Activated T-helper 17 cell treated with anti-CD3 and anti-CD28 coated beads, Interleukin-2, amount 50 U/mL, for 72 hours (primary cell): ENCODE measurements at regions not wholly inside any gene's neighbourhood (a gene's known extent, or its start where the extent isn't known, plus 50 kb on each side); places are given as distances from the start of the nearest gene placed in this dataset.

ENCODE experiments used
- ATAC-seq: fragments of 150-1000 bp; cut with Tn5 transposase; replicated peaks from 2 replicates; pipeline ENCODE4 v1.10.0; 2021; ENCODE audit warnings: mild to moderate bottlenecking, moderate library complexity
- H3K27ac Mint-ChIP-seq: one replicate; pipeline ENCODE4 v1.8.0; 2022; ENCODE audit warnings: mixed read lengths
- H3K27me3 Mint-ChIP-seq: one replicate; pipeline ENCODE4 v1.8.0; 2022; ENCODE audit warnings: mixed read lengths
- H3K36me3 Mint-ChIP-seq: one replicate; pipeline ENCODE4 v1.8.0; 2022; ENCODE audit warnings: low read depth, mild to moderate bottlenecking, mixed read lengths
- H3K4me1 Mint-ChIP-seq: one replicate; pipeline ENCODE4 v1.8.0; 2022; ENCODE audit warnings: mixed read lengths
- H3K4me3 Mint-ChIP-seq: one replicate; pipeline ENCODE4 v1.8.0; 2022; ENCODE audit warnings: mild to moderate bottlenecking, mixed read lengths
- H3K9me3 Mint-ChIP-seq: one replicate; pipeline ENCODE4 v1.8.0; 2022; ENCODE audit warnings: mixed read lengths

DNA sequence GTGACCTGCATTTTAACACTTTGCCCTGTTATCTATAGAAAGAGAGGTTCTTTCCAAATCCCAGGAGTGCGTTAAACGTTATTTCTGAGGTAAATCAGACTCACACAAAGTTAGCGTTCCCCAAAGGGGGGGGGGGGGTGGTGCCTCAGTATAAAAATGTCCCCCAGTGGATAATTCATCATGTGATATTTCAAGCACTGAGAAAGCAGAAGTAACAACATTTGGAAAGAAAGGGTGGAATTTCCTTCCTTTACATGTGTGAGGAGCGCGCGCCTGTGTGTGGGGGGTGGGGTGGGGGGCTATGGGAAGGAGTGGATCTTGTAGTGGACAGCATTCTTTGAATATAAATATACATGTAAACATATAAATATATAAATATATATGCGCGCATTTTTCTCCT is 630.9 kb downstream of the NYAP2 start:
- ATAC-seq, result no peak
- no peak overlapping the region for H3K27ac Mint-ChIP-seq
- H3K36me3 Mint-ChIP-seq, result no peaks in the 10 kb centered on the region
- no peaks in the 10 kb centered on the region for H3K9me3 Mint-ChIP-seq
- H3K4me1 Mint-ChIP-seq, result peaks cover 6% of the 10 kb centered on the region
- peak overlapping the region; percentile 63 for H3K4me3 Mint-ChIP-seq
- peaks cover 39% of the 10 kb centered on the region for H3K27me3 Mint-ChIP-seq

DNA sequence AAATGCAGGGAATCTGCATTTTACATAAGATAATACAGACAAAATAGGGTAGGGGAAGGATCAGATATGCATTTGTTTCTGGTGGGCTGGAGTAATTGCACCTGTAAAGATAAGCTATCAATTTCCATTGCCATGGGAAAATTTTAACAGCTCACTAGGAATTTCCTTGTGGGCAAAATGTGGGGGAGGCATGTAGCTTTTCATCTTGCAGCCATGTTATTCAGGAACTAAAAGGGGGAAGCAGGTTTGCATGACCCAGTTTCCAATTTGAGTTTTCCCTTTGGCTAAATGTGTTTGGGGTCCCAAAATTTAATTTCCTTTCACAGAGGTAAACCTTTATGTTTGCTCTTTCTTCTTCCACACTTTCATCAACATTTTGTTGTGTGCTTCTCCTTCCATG is 624.4 kb downstream of the NYAP2 start:
- no peaks in the 10 kb centered on the region for H3K9me3 Mint-ChIP-seq
- no peak overlapping the region for H3K4me3 Mint-ChIP-seq
- no peak for ATAC-seq
- H3K36me3 Mint-ChIP-seq, result no peaks in the 10 kb centered on the region
- H3K27me3 Mint-ChIP-seq, result peaks cover 21% of the 10 kb centered on the region
- H3K4me1 Mint-ChIP-seq, result no peaks in the 10 kb centered on the region
- H3K27ac Mint-ChIP-seq, result no peak overlapping the region

- Mint-ChIP-seq H3K36me3 (no peaks in the 10 kb centered on the region), H3K9me3 (no peaks in the 10 kb centered on the region), H3K4me3 (no peak overlapping the region), H3K27me3 (peaks cover 18% of the 10 kb centered on the region), H3K4me1 (no peaks in the 10 kb centered on the region), H3K27ac (no peak overlapping the region)
- no peak for ATAC-seq
These were observed 623.9 kb downstream of the NYAP2 start for GRCh38 chr2:226023383-226023782.

GRCh38 chr2:226020956-226021355 is 621.4 kb downstream of the NYAP2 start:
- Mint-ChIP-seq H3K27me3 (peaks cover 21% of the 10 kb centered on the region), H3K36me3 (no peaks in the 10 kb centered on the region), H3K27ac (no peak overlapping the region), H3K4me3 (no peak overlapping the region), H3K9me3 (peaks cover 6% of the 10 kb centered on the region), H3K4me1 (peaks cover 4% of the 10 kb centered on the region)
- ATAC-seq, result no peak

DNA sequence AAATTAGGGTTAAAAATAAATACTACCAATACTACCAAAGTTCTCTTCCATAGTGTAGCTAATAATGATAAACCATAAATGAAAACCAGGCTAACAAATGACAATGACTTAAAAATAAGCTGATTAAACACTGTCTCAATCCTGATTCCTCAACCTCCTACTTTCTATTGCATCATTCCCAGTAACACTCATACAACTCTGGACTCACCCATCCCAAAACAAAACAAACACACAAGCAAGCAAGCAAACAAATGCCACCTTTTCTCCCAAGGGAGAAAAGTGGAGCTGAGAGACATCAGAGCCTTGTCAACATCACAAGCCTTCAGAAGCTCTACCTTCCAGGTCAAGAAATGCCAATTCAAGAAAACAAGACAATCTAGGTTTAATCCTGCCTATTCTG is 620.7 kb downstream of the NYAP2 start:
- H3K27ac Mint-ChIP-seq, result no peak overlapping the region
- no peaks in the 10 kb centered on the region for H3K36me3 Mint-ChIP-seq
- ATAC-seq, result no peak
- peaks cover 6% of the 10 kb centered on the region for H3K9me3 Mint-ChIP-seq
- no peak overlapping the region for H3K4me3 Mint-ChIP-seq
- H3K27me3 Mint-ChIP-seq, result peaks cover 21% of the 10 kb centered on the region
- H3K4me1 Mint-ChIP-seq, result peaks cover 4% of the 10 kb centered on the region

- no peak for ATAC-seq
- H3K27ac Mint-ChIP-seq, result no peak overlapping the region
- peaks cover 20% of the 10 kb centered on the region for H3K27me3 Mint-ChIP-seq
- no peak overlapping the region for H3K4me3 Mint-ChIP-seq
- H3K9me3 Mint-ChIP-seq, result peaks cover 6% of the 10 kb centered on the region
- no peaks in the 10 kb centered on the region for H3K36me3 Mint-ChIP-seq
- H3K4me1 Mint-ChIP-seq, result peaks cover 4% of the 10 kb centered on the region
These were observed 619.1 kb downstream of the NYAP2 start for GRCh38 chr2:226018641-226019040.

GRCh38 chr2:226017537-226017936 is 618.0 kb downstream of the NYAP2 start:
- no peak overlapping the region for H3K27ac Mint-ChIP-seq
- H3K27me3 Mint-ChIP-seq, result peaks cover 17% of the 10 kb centered on the region
- ATAC-seq, result peak; percentile 82
- peaks cover 4% of the 10 kb centered on the region for H3K4me1 Mint-ChIP-seq
- no peak overlapping the region for H3K4me3 Mint-ChIP-seq
- peaks cover 6% of the 10 kb centered on the region for H3K9me3 Mint-ChIP-seq
- no peaks in the 10 kb centered on the region for H3K36me3 Mint-ChIP-seq

DNA sequence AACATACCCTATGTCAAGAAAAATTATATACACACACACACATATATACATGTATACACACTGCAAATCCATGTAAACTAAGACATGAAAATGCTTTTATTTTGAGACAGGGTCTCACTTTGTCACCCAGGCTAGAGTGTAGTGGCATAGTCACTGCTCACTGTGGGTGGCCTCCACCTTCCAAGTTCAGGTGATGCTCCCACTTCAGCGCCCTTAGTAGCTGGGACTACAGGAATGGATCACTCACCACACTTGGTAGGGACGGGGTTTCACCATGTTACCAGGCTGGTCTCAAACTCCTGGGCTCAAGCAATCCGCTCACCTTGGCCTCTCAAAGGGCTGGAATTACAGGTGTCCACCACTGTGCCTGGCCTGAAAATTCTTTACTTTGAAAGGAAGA is 617.6 kb downstream of the NYAP2 start:
- peak; percentile 69 for ATAC-seq
- peaks cover 4% of the 10 kb centered on the region for H3K4me1 Mint-ChIP-seq

DNA sequence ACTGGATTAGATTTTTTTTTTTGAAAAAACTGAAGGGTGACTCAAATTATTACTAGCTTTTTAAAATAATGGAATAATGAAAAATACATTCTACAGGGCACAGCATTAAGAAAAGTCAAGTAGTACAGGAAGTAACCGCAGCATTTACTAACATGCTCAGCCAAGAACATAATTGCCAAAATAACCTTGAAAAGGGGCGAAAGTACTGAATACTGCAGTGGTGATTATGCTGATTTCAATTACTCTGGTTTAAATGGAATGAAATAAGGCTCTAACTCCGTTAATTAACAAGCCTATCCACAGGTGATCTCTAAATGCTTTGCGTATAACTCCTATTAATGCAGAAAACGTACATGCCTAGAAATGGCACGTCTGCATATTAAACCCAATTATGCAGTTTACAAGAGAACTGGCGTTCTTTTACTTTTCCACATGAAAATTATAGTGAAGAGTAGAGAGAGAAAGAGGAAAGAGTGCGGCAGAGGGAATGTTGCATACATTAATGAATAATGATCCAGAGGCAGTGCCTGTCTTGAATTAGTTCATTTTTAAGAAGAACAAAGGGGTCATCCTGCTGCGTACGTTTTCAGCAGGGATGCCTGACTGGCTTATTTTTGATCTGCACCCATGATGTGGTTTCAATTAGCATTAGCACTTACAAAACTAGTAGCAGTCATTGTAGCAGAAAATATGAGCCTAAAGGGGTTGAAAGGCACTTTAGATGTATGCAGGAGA is 612.4 kb downstream of the NYAP2 start:
- Mint-ChIP-seq H3K9me3 (peaks cover 6% of the 10 kb centered on the region), H3K27ac (no peak overlapping the region), H3K4me3 (no peak overlapping the region), H3K4me1 (peaks cover 4% of the 10 kb centered on the region), H3K36me3 (no peaks in the 10 kb centered on the region), H3K27me3 (peaks cover 14% of the 10 kb centered on the region)
- no peak for ATAC-seq

More for the DNA sequence above, 617.6 kb downstream of the NYAP2 start:
- Mint-ChIP-seq H3K36me3 (no peaks in the 10 kb centered on the region), H3K27me3 (peaks cover 20% of the 10 kb centered on the region), H3K9me3 (peaks cover 6% of the 10 kb centered on the region), H3K27ac (no peak overlapping the region), H3K4me3 (no peak overlapping the region)

DNA sequence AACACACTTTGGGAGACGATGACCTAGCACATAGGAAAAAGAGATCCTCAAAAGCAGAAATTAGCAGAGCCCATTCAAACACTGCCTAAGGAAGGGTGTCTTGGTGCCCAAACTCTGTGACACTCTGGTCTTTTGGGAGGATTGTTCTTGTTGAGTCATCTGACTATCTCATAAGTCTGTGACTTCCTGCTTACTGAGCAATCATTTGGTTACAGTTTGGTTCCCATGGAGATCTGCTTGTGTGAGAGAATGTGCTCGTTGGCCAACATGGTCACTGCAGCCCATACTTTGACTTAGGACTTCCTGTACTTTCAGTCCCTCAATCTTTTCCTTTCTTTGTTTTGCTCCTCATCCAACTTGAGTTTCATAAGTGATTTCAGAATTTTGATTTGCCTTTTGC is 602.9 kb downstream of the NYAP2 start:
- H3K4me3 Mint-ChIP-seq, result no peak overlapping the region
- no peaks in the 10 kb centered on the region for H3K9me3 Mint-ChIP-seq
- no peaks in the 10 kb centered on the region for H3K27me3 Mint-ChIP-seq
- no peaks in the 10 kb centered on the region for H3K4me1 Mint-ChIP-seq
- H3K27ac Mint-ChIP-seq, result no peak overlapping the region
- no peaks in the 10 kb centered on the region for H3K36me3 Mint-ChIP-seq
- peak; percentile 55 for ATAC-seq

DNA sequence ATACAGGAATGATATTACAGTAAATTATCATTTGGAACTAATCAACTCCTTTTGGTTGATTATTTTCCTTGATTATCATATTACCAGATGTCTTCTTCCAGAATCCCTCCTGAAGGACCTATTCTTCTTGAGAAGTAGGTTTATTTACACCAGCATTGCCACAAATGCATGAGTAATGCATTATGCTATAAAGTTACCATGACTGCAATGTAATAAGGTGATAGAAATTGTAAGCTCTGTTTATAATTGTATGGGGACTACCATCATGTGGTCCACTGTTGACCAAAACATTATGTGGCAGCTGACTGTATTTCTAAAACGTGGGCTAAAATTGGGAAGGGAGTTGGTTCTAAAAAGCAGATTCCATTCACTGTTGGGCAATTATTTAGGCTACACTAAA is 602.2 kb downstream of the NYAP2 start:
- no peaks in the 10 kb centered on the region for H3K36me3 Mint-ChIP-seq
- H3K27me3 Mint-ChIP-seq, result no peaks in the 10 kb centered on the region
- H3K9me3 Mint-ChIP-seq, result no peaks in the 10 kb centered on the region
- no peak for ATAC-seq
- no peak overlapping the region for H3K27ac Mint-ChIP-seq
- no peaks in the 10 kb centered on the region for H3K4me1 Mint-ChIP-seq
- no peak overlapping the region for H3K4me3 Mint-ChIP-seq

DNA sequence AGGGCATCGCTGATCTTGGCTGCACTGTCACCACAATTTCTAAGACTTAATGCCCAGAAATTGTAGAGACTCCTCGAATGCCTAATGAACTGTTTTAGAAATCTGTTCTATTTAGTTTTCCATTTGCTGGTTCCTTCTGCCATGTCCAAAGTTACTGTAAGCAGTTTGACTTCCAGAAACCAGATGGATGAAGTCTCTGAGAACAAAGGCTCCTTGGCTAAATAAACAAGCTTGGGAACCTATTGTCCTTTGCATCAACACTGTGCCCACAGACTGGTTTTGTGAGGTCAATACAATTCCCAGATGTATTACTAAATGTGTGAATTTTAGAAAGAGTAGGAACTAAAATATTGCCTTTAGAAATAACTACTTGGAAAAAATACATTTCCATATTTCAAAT is 600.2 kb downstream of the NYAP2 start:
- H3K4me3 Mint-ChIP-seq, result no peak overlapping the region
- H3K9me3 Mint-ChIP-seq, result no peaks in the 10 kb centered on the region
- no peak for ATAC-seq
- H3K4me1 Mint-ChIP-seq, result no peaks in the 10 kb centered on the region
- no peaks in the 10 kb centered on the region for H3K36me3 Mint-ChIP-seq
- H3K27ac Mint-ChIP-seq, result no peak overlapping the region
- no peaks in the 10 kb centered on the region for H3K27me3 Mint-ChIP-seq

GRCh38 chr2:225998653-225999052 is 599.1 kb downstream of the NYAP2 start:
- Mint-ChIP-seq H3K4me3 (no peak overlapping the region), H3K27me3 (no peaks in the 10 kb centered on the region), H3K36me3 (no peaks in the 10 kb centered on the region), H3K27ac (no peak overlapping the region), H3K4me1 (no peaks in the 10 kb centered on the region), H3K9me3 (no peaks in the 10 kb centered on the region)
- no peak for ATAC-seq

- no peaks in the 10 kb centered on the region for H3K27me3 Mint-ChIP-seq
- no peaks in the 10 kb centered on the region for H3K36me3 Mint-ChIP-seq
- H3K27ac Mint-ChIP-seq, result no peak overlapping the region
These were observed 598.6 kb downstream of the NYAP2 start for GRCh38 chr2:225998116-225998515.

GRCh38 chr2:225996462-225996828 is 596.9 kb downstream of the NYAP2 start:
- Mint-ChIP-seq H3K27ac (no peak overlapping the region), H3K4me1 (no peaks in the 10 kb centered on the region), H3K27me3 (no peaks in the 10 kb centered on the region), H3K9me3 (no peaks in the 10 kb centered on the region), H3K4me3 (no peak overlapping the region), H3K36me3 (no peaks in the 10 kb centered on the region)
- ATAC-seq, result no peak

More at GRCh38 chr2:225998116-225998515, 598.6 kb downstream of the NYAP2 start:
- ATAC-seq, result no peak
- H3K4me3 Mint-ChIP-seq, result no peak overlapping the region
- H3K9me3 Mint-ChIP-seq, result no peaks in the 10 kb centered on the region
- no peaks in the 10 kb centered on the region for H3K4me1 Mint-ChIP-seq
